Kidney tubule cell (primary cell): ENCODE measurements at regions not wholly inside any gene's neighbourhood (a gene's known extent, or its start where the extent isn't known, plus 50 kb on each side); places are given as distances from the start of the nearest gene placed in this dataset.

Source experiments
- DNase-seq: peaks from one replicate; pipeline ENCODE4 v3.0.0-alpha.2; 2018; ENCODE audit warnings: low spot score

DNA sequence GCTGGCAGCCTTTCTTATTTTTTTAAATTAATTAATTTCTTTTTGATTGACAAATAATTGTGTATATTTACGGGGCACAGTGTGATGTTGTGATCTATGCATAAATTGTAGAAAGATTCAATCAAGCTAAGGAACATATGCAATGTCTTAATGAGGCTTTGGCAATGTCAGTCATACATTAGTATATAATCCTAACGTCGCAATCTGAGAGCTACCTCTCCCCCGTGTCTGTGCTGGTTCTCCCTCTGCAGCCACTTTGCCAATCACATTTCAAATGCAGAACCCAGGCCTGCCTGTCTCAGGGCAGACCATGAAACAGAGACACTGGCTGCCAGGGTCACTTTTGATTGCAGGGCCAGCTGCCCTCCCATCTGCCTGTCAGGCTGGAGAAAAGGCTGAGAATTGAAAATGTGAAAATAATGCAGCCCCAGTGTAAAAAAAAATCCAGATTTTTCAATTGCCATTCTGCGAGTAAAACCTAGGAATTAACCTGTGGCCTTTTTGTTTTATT, 56.3 kb downstream of the SLC24A2 start:
- no peak for DNase-seq

DNA sequence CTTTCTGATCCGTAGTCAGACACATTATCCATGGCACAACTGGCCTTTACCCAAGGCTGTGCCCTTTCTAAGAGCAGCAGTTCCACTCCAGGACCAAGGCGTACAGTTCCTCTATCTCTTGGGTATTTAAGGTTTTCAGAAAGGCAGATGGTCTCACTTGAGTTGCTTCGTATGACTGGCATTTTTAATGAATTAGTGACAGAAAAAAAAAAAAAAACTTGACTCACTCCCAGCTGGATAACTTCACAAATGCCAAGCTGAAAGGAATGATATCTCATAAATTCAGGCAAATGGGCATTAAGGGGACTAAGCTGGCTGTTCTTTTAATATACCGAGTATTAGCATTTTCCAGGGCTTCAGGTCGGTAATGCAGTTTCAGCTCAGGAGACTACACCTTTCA, 60.7 kb downstream of the SLC24A2 start:
- no peak for DNase-seq

GRCh38 chr9:19725970-19726369, 62.9 kb downstream of the SLC24A2 start:
- no peak for DNase-seq

GRCh38 chr9:19720377-19720776, 68.5 kb downstream of the SLC24A2 start:
- DNase-seq: peak; percentile 33

DNA sequence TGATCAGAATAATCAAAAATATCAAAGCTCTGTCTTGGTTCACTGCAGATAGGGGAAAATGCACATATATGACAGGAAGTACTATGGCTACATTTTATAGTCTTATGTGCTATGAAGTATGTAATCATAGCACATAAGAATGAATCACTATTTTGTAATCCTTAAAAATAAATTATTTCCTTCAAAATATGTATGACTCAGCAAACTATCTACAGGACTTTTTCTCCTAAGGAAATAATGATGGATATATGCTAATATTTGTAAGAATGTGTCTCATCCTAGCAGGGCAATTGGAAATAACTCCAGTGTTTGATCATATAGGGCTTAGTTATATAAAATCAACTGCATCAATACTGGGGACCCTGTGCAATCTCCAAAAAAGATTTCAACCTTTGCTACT, 85.1 kb downstream of the SLC24A2 start:
- DNase-seq: no peak

DNA sequence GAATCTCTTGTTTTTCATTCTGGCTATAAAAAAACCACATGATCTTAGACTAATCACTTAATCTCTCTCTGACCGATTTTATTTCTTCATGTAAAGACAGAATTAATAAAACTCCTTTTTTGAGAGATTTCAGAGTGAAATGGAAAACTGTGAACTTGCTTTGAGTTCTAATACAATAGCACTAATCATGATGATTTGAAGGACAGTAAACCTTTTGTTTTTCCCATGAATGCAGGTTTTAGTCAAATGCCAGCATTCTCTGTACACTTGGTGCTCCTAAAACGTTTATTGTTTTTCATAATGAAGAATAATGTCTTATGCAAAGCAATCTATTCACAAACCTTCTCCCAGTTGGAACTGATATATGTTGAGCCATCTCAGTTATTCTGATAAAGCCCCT, 86.8 kb downstream of the SLC24A2 start:
- DNase-seq: no peak

DNA sequence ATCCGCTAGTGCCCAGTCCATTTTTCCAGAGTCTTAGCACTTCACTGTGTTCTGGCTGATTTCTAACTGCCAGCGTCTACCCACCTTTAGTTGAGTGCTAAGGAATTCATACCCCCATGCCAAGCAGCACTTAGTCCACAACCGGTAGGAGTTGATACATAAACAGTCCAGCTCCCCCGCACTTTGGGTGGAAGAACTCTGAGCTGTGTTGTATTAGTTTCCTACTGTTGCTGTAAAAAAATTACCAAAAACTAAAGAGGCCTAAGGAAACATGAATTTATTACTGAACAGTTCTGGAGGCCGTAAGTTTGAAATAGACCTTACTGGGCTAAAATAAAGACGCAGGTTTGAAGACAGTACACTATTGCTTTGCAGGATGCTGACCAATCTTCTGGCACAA, 87.6 kb downstream of the SLC24A2 start:
- no peak for DNase-seq

- DNase-seq: no peak
These were observed 88.1 kb downstream of the SLC24A2 start for GRCh38 chr9:19700699-19701098.

DNA sequence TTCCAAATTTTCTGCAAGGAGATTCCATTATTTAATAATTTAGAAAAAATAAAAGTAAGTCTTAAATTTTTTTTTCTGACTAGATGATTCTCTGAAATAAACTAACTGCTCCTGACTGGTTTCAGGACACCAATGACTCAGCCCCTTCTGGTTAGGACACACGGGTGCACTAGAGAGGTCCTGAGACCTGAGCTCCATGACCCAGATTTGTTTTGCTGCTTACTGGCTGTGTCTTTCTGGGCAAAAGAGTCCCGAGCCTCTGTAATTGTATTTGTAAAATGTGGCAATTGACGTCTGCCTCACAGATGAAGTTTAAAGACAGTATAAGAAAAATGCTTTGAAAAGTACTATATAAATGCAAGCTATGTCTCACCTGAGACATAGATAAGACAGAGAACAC, 89.1 kb downstream of the SLC24A2 start:
- DNase-seq: no peak

DNA sequence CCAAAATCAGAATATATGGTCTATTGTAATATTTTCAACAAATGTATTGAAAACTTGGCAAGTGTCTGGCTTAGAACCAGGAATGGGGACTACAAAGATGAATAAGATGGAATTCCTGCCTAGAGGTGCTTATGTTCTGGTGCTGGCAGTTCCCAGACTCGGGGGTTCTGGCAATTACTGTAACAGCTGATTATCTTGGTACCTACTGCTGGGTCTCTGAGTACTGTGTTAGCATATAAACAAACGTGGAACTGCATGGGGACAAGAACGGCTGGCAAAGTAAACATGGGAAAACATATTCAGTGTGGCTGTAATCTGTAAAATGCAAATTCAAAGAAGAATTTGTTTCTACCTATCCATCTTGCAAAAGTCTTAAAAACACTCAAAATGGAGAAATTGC, 89.9 kb downstream of the SLC24A2 start:
- DNase-seq: no peak

DNA sequence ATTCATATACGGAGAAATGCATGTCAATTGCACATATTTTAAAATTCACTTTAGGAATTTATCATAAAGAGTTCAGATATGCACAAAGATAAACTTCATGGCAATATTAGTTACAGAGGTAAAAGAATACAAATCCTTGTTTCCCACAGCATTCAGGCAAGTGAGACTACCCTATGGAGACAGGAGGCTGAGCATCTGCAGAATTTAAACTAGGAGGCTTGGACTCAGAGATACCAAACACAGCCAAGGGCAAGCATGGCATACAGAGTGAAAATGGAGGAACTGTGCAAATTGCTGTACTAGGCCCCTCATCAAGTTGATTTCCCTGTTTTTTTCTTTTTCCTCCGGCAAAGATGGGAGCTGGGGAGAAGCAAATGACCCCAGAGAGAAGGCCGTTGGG, 94.2 kb downstream of the SLC24A2 start:
- no peak for DNase-seq

GRCh38 chr9:19690128-19690527, 98.7 kb downstream of the SLC24A2 start:
- DNase-seq: no peak

DNA sequence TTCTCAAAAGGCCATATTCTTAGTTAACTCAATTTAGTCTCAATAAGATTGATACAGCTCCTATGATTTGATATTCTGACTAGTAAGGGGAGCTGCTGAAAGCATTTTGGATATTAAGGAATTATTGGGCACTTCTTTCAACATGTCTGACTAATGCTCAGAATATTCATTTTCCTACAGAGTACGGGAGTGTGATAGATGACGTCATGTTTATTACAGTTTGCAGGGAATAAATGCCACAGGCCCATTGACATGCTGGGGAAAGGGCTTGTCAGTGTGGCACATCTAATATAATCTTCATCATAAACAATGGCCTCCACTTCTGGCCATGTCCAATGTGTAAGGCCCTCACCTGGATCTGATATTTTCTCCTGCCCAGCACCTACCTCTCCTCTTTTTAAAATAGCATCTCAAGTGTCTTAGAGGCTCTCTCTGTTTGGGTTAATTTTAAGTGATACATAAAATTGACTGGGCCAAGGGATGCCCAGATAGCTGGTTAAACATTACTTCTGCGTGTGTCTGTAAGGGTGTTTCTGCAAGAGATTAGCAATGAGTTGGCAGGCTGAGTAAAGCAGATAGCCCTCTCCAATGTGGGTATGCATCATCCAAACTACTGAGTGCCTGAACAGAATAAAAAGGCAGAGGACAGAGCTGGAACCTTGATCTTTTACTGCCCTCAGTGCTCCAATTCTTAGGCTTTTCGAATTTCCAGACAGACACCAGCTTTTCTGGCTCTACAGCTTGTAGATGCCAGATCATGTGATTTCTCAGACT, 99.3 kb downstream of the SLC24A2 start:
- no peak for DNase-seq

GRCh38 chr9:19683715-19684114, 105.1 kb downstream of the SLC24A2 start:
- DNase-seq: no peak

DNA sequence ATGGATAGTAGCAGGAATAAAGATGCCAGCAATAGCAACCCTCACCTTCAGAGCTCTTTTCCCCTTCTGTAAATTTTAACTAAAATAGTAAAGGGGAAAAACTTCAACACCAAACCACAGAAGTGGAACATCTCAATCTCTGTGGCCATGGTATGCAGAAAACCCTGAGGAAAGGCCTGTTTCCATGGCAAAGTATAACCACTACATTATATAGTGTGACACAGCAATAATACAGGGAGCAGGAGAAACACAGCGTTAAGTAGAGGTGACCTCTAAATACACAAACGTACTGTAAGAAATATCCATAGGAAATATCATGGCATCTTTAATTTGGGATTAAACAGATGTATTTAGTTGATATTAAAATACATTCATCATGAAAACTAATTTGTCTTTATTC, 106.4 kb downstream of the SLC24A2 start:
- no peak for DNase-seq

DNA sequence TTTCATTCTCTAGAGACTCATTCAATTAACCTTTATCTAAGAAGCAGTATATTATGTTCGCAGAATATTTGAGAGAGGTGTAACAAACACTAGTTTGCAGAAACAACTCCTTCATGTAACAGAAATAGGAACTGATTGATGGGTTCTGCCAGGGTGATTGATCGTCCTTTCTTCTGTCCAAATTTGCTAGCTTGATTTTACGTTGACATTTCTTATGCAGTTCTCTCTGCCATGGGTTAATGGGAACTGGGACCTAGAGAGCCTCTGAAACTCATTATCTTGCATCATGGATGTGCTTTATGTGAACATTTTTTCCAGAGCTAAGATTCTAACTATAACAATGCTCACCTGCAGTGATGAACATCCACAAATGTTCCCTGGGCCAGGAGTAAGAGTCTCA, 107.0 kb downstream of the SLC24A2 start:
- DNase-seq: no peak

GRCh38 chr9:19677924-19678323, 110.9 kb downstream of the SLC24A2 start:
- DNase-seq: no peak

- no peak for DNase-seq
These were observed 113.3 kb downstream of the SLC24A2 start for GRCh38 chr9:19675492-19675891.

- DNase-seq: no peak
These were observed 122.3 kb downstream of the SLC24A2 start for GRCh38 chr9:19666575-19666974.

DNA sequence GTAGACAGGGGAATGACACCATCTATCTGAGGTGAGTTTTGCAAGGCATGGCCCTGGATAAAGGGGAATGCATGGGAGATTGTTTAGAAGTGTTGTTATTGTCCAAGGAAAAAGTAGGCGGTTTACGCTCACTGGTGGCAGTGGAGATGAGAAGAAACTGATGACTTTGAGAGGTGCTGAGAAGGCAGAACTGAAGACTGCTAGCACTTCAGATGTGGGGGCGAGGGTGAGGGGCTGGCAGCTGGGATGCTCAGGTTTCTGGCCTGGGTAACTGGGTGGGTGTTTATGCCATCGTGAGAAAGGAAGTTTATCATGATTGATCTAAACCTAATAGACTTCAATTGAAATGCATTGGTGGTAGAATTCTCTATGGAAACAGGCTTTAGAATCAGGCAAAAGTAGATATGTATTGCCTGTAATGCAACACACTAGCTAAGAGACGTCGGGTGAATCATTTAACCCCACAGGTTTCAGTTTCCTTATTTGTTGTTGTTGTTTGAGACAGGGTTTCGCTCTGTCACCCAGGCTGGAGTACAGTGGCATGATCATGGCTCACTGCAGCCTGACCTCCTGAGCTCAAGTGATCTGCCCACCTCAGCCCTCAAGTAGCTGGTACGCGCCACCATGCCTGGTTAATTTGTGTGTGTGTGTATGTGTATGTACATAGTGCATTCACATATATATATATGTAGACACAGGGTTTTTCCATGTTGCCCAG, 123.5 kb downstream of the SLC24A2 start:
- peak; percentile 23 for DNase-seq

- DNase-seq: no peak
These were observed 125.3 kb downstream of the SLC24A2 start for GRCh38 chr9:19663570-19663969.

DNA sequence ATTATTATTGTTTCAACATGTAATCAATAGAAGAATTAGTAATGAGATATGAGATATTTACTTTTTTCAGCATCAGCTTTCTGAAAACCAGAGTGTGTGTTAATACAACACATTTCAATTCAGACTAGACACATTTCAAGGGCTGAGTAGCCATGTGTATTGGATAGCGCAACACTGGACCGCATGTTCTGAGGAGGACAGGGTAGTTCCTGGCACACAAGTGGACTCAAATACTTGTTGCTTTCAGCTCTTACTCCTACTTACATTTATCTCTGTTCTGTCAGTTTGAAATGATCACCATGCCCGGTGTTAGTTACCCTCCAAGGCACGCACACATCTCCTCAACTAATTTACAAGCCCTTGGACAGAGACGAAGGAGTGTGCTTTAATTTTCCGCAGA, 126.6 kb downstream of the SLC24A2 start:
- DNase-seq: no peak

DNA sequence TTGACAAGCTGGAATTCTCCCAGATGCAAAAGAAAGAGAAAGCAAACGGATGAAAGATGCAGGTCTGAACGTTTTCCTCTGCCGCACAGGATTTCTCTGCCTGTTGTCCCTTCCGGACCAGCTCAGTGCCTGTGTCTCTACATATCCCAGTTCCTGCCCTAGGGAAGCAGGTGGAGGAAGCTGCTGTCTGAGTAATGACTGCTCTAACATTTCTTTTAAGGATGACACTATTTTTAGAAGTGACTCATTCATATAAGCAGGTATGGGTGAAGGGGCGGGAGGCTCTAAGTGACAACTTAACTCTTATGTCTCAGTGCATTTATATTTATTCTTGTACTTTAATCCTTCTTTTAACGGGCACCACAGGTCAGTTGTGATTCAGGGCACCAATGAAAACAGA, 128.8 kb downstream of the SLC24A2 start:
- DNase-seq: peak; percentile 66

GRCh38 chr9:19656704-19657103, 132.1 kb downstream of the SLC24A2 start:
- DNase-seq: no peak
